ENCODE measurements at regions not wholly inside any gene's neighbourhood (a gene's known extent, or its start where the extent isn't known, plus 50 kb on each side); places are given as distances from the start of the nearest gene placed in this dataset.

GRCh38 chr19:31699421-31699820, 350.2 kb upstream of the TSHZ3 start:
- TF ChIP-seq CTCF (IDR thresholded peaks at IDR 0.05; ENCODE audit: insufficient read depth, low read length) (no peak), POLR2AphosphoS5 (IDR thresholded peaks at IDR 0.05; ENCODE audit: low read depth) (no peak), SPI1 (IDR thresholded peaks at IDR 0.05; ENCODE audit: borderline replicate concordance, low read depth) (no peak), GABPA (IDR thresholded peaks at IDR 0.05; ENCODE audit: low read depth) (no peak), REST (IDR thresholded peaks at IDR 0.05; ENCODE audit: insufficient replicate concordance, low read depth) (no peak)

GRCh38 chr19:31701146-31701545, 351.9 kb upstream of the TSHZ3 start:
- DNase-seq (ENCODE audit: low read depth in 1 of 2, low spot score in 1 of 2), result no peak
- H3K4me3 ChIP-seq (replicated peaks; ENCODE audit: insufficient read depth, low read length), result no peak overlapping the region
- no peaks in the 10 kb centered on the region for H3K27me3 ChIP-seq (ENCODE audit: insufficient read depth, poor library complexity, severe bottlenecking)
- H3K27ac ChIP-seq (replicated peaks), result no peak overlapping the region
- TF ChIP-seq POLR2AphosphoS5 (IDR thresholded peaks at IDR 0.05; ENCODE audit: low read depth) (no peak), GABPA (IDR thresholded peaks at IDR 0.05; ENCODE audit: low read depth) (no peak), CTCF (IDR thresholded peaks at IDR 0.05; ENCODE audit: insufficient read depth, low read length) (no peak), REST (IDR thresholded peaks at IDR 0.05; ENCODE audit: insufficient replicate concordance, low read depth) (no peak), SPI1 (IDR thresholded peaks at IDR 0.05; ENCODE audit: borderline replicate concordance, low read depth) (no peak)

More at GRCh38 chr19:31699421-31699820, 350.2 kb upstream of the TSHZ3 start:
- Histone ChIP-seq H3K27me3 (ENCODE audit: insufficient read depth, poor library complexity, severe bottlenecking) (no peaks in the 10 kb centered on the region), H3K27ac (replicated peaks) (no peak overlapping the region), H3K4me3 (replicated peaks; ENCODE audit: insufficient read depth, low read length) (no peak overlapping the region)
- no peak for DNase-seq (ENCODE audit: low read depth in 1 of 2, low spot score in 1 of 2)

GRCh38 chr19:31705656-31706055, 356.4 kb upstream of the TSHZ3 start:
- TF ChIP-seq SPI1 (IDR thresholded peaks at IDR 0.05; ENCODE audit: borderline replicate concordance, low read depth), result no peak
- TF ChIP-seq GABPA (IDR thresholded peaks at IDR 0.05; ENCODE audit: low read depth), result no peak
- TF ChIP-seq REST (IDR thresholded peaks at IDR 0.05; ENCODE audit: insufficient replicate concordance, low read depth), result no peak
- no peak for TF ChIP-seq CTCF (IDR thresholded peaks at IDR 0.05; ENCODE audit: insufficient read depth, low read length)
- no peak for TF ChIP-seq POLR2AphosphoS5 (IDR thresholded peaks at IDR 0.05; ENCODE audit: low read depth)
- no peak for DNase-seq (ENCODE audit: low read depth in 1 of 2, low spot score in 1 of 2)

More at GRCh38 chr19:31705656-31706055, 356.4 kb upstream of the TSHZ3 start:
- Histone ChIP-seq H3K4me3 (replicated peaks; ENCODE audit: insufficient read depth, low read length) (no peak overlapping the region), H3K27ac (replicated peaks) (no peak overlapping the region), H3K27me3 (ENCODE audit: insufficient read depth, poor library complexity, severe bottlenecking) (no peaks in the 10 kb centered on the region)

Data from HL-60 (cell line).